GM23248 (cell line): ENCODE measurements at regions not wholly inside any gene's neighbourhood (a gene's known extent, or its start where the extent isn't known, plus 50 kb on each side); places are given as distances from the start of the nearest gene placed in this dataset.

Source experiments
- EZH2 ChIP-seq: fragments of 200-600 bp; sonication (generic); IDR thresholded peaks from 2 replicates; pipeline ENCODE4 v1.6.1; 2018; ENCODE audit warnings: antibody characterized with exemption, mild to moderate bottlenecking; ENCODE audit not compliant: insufficient read depth, poor library complexity, severe bottlenecking
- EZH2phosphoT487 ChIP-seq: fragments of 200-600 bp; sonication (generic); IDR thresholded peaks from 2 replicates; pipeline ENCODE4 v1.6.1; 2018; ENCODE audit warnings: antibody characterized with exemption, moderate library complexity, mild to moderate bottlenecking, low read depth; ENCODE audit not compliant: insufficient read depth

- no peak for TF ChIP-seq EZH2
- no peak for TF ChIP-seq EZH2phosphoT487
Observed at GRCh38 chr11:93906486-93906885, 56.1 kb upstream of the VSTM5 start.
